ENCODE measurements at regions not wholly inside any gene's neighbourhood (a gene's known extent, or its start where the extent isn't known, plus 50 kb on each side); places are given as distances from the start of the nearest gene placed in this dataset.

DNA sequence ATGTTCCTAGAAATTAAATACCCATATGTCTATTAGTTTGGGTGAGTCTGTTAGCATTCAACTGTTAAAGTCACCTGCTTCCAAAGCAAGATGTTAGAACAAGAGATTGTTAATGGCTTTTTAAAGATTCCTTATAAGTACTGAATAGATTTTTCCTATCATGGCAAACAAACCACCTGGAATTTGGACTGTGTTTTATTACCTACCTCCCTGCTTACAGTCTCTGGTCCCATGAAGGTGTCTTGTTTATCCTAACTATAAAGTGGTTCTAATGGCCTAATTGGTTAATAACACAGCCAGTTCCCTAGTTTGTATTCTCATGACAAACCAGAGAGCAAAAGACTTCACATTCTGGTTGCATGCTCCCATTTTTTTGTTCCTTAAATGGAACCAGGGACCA is 149.5 kb downstream of the PPP1R2C start:
- no peak for DNase-seq

DNA sequence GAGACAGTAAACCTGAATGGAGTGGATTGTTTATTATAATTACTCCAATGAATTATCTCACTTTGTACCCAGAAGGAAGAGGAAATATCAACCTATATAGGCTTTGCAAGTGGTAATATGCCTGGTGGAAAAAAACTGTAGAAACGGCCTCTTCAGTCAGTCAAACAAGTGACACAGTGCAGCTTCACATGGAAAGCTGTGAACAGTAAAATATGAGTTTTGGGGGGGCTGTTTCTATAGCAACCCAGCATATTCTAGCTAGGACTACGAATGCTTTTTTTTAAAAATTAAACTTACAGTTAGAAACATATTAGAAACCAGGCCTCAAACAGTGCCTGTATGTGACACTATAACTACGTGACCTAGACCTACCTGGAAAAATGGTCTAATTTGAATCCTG is 150.1 kb downstream of the PPP1R2C start:
- DNase-seq (no peak), ATAC-seq (ENCODE audit: poor library complexity) (no peak)
- intact Hi-C loops (cut with DNase I) = no loop called here

More for the DNA sequence above, 149.5 kb downstream of the PPP1R2C start:
- ATAC-seq (ENCODE audit: poor library complexity) = no peak
- intact Hi-C loops (cut with DNase I) = no loop called here

DNA sequence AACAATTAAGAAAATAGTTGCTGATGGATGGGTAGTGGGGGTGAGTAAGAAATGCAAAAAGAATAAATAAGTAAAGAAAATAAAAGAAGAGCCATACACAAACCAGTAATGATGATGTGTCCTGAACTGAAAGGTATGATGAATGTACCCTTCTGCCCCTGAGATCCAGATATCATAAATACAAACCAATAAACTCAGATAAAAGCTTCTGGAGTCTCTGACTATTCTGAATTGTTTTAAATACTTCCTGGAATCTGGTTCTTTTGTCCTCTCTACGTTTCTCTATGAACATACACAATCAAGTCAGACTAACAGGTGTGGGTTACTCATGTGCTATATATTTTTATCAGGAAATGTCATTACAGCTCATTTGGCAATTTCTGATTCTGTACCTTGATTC is 153.4 kb downstream of the PPP1R2C start:
- intact Hi-C loops (cut with DNase I) = no loop called here
- no peak for ATAC-seq (ENCODE audit: poor library complexity)

DNA sequence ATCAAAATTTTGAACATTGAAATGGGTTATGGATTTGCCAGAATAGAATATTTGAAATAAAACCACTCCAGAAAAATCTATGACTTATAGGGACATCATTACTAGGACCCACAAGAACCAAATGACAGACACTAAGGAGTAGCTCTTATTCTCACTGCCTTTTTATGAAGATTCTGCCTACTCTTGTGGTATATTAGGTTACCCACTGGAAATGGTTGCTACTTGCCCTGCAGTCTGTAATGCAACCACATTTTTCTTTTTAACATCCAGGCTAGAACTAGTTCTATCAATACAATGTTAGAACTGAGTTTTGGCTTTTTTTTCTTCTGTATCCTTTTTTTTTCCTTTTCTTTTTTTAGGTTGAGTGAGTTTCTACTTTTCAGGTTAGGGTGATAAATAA is 158.9 kb downstream of the PPP1R2C start:
- ATAC-seq (ENCODE audit: poor library complexity) (no peak), DNase-seq (no peak)
- intact Hi-C loops (cut with DNase I) = no loop called here

More for the DNA sequence above, 153.4 kb downstream of the PPP1R2C start:
- no peak for DNase-seq

DNA sequence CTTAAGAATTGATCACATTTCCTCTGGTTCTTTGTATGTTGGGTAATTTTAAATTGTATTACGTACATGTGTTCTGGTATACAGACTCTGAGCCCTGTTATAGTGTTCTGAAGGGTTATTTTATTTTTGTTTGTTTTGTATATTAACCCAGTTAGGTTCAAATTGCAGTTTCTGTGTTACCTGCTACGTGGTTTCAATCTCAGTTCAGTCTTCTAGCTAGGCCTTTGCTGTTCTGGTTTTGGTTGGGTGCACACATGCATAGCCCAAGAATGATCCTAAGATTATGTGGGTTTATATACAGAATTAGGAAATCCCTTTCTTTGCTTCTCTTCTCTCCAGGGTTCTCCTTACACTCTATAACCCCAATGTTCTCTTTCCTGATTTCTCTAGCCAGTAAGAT is 161.0 kb downstream of the PPP1R2C start:
- intact Hi-C loops (cut with DNase I) = no loop called here
- no peak for DNase-seq
- no peak for ATAC-seq (ENCODE audit: poor library complexity)

DNA sequence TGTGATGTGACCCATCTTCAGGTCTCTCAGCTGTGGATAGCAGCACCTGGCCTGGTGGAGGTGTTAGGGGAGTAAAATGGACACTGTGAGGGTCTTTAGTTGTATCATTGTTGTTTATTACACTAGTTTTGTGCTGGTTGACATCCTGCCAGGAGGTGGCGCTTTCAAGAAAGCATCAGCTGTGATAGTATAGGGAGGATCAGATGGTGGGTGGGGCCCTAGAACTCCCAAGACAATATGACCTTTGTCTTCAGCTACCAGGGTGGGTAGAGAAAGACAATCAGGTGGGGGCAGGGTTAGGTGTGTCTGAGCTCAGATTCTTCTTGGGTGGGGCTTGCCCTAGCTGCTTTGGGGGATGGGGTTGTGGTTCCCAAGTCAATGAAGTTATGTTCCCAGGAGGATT is 162.8 kb downstream of the PPP1R2C start:
- DNase-seq (no peak), ATAC-seq (ENCODE audit: poor library complexity) (no peak)
- intact Hi-C loops (cut with DNase I) = no loop called here

DNA sequence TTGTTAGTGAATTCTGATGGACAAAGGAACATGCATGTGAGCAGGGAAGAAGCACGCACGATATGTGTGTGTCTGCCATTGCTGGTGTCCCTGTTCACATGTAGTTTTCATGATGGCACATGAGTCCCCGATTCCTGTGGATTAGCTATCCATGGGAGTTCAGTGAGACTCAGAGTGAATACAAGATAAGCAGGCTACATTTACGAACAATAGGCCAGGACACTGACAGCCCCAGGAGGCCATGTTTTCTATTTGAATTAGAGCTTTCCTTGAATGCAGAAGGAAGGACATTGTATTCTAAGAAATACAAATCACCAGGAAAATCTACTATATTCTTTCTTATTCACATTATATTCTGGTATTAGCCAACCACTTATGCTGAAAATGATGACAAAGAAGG is 171.4 kb downstream of the PPP1R2C start:
- intact Hi-C loops (cut with DNase I) = no loop called here
- no peak for DNase-seq
- ATAC-seq (ENCODE audit: poor library complexity) = no peak

DNA sequence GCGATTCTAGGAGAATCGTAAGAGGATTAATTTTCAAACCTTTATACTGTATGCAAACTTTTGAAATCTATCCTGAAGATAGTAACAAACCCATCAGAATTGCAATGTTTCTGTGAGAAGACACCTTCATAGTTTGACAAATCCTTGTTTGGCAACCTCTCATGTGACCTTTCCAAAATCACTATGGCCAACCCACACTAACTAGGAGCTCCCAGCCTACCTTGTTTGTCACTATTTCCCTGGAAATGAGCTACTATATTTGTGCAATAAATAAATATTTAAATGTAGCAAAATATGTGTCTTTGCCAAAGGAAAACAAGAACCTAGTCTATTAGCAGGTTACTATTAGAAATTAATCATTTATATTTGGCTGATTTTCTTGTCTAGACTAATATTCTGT is 173.7 kb downstream of the PPP1R2C start:
- intact Hi-C loops (cut with DNase I) = no loop called here
- no peak for ATAC-seq (ENCODE audit: poor library complexity)
- DNase-seq = no peak

DNA sequence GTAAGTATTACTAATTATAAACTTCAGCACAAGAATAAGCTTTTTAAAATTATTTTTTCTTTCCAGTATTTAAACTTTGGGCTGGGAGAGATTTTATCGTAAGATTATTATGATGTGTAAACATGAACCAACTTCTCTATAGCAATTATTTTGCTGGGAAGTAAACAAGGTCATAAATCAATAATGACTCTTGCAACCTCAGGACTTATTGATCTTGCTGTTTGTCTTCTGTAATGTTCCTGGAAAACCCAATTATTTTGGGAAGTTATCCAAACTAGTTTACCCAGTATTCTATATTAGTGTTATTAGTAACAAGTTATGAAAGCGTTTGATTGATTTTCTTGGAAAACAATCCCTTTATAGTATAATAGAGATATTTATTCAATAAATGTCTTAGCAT is 174.9 kb downstream of the PPP1R2C start:
- DNase-seq = no peak
- intact Hi-C loops (cut with DNase I) = no loop called here
- ATAC-seq (ENCODE audit: poor library complexity) = no peak

DNA sequence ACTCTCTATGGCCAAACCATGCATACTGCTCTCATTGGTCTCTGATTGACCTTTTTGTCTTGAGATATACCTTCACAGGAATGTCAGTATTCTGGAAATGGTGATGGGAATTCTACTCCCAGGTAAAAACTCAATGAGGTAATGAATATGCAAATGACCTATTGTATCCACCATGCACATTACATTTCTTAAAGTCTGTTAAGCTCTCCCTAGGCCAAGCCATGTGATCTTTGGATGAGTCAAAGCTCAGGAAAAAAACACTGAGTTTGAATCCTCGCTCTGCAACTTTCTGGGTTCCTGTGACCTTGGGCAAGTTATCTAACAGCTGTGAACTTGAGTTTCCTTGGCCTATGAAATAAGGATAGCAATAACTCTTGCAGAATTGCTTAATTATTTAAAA is 175.4 kb downstream of the PPP1R2C start:
- intact Hi-C loops (cut with DNase I) = no loop called here
- no peak for DNase-seq
- ATAC-seq (ENCODE audit: poor library complexity) = no peak

DNA sequence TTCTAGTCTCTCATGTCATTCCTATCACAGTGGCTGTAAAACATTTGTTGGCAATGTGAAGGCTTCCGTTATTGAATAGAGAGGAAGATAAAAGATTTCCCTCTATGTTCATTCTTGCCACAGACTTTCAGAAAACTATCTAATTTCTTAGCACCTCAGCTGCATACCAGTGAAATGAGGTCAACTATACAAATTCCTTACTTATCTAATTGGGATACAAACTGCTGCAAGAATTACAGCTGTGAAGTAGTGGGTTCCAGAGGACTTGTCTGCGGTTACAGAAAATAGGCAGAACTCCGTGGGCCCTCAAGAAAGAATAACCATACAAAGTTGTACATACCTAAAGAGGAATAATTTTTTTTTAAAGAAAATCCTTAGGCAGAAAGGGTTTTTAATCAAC is 175.8 kb downstream of the PPP1R2C start:
- ATAC-seq (ENCODE audit: poor library complexity) (no peak), DNase-seq (no peak)
- intact Hi-C loops (cut with DNase I) = no loop called here

DNA sequence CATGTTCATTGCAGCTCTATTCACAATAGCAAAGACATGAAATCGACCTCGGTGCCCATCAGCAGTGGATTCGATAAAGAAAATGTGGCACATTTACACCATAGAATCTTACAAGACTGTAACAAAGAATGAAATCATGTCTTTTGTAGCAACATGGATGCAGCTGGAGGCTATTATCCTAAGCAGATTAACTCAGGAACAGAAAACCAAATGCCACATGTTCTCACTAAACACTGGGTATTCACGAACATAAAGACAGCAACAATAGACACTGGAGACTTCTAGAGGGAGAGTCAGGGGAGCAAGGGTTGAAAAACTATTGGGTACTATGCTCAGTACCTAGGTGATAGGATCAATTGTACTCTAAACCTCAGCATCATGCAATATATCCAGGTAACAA is 180.5 kb downstream of the PPP1R2C start:
- intact Hi-C loops (cut with DNase I) = no loop called here
- no peak for ATAC-seq (ENCODE audit: poor library complexity)
- DNase-seq = no peak

DNA sequence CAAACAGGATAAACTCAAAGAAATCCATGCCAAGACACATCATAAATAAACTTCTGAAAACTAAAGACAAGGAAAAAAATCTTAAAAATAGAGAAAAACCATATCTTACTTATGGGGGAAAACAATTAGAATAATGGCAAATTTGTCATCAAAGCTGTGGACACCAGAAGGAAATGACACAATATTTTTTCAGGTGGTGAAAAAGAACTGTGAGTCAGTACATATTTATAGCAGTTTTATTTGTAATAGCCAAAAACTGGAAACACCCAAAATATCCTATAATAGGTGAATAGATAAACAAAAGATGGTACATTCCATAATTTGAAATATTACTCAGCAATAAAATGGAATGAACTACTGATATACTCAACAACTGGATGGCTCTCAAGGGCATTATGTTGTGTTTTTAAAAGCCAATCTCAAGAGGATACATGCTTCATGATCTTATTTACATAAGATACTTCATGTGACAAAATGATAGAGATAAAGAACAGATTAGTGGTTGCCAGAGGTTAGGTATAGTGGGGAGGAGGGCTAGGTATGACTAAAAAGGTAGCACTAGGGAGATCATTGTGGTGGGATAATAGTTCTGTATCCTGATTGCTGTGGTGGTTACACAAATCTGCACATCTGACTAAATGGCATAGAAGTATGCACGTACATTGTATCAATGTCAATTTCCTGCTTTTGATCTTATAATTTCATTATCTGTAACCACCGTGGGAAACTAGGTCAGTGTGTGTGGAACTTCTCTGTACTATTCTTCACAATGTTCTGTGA is 191.9 kb downstream of the PPP1R2C start:
- no peak for ATAC-seq (ENCODE audit: poor library complexity)
- intact Hi-C loops (cut with DNase I) = no loop called here

DNA sequence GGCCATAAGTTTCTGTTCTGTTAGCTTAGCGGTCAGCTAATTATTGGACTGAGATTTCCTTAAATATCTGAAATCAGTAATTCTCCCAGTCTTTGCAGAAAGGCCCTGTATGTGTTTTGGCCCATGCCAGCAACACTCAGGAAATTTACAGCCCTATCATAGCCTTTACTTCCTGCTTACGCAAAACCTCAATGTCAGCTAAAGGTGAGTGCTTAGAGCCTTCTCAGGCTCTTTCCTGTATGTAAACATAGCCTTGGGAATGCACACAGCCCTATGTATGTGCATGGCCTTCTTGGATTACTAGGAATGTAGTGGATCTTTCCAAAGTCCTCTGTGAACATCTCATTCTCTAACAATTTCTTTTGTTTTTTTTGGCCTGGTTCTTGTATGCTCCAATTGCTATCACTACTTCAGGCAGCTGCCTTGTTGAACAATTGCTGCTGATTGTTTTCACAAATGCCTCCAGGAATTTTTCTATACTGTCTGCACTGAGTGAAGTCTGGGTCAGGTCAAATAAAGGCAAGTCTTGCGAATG is 200.0 kb downstream of the PPP1R2C start:
- ATAC-seq (ENCODE audit: poor library complexity) (no peak), DNase-seq (no peak)
- intact Hi-C loops (cut with DNase I) = no loop called here

More for the DNA sequence above, 191.9 kb downstream of the PPP1R2C start:
- DNase-seq = no peak

DNA sequence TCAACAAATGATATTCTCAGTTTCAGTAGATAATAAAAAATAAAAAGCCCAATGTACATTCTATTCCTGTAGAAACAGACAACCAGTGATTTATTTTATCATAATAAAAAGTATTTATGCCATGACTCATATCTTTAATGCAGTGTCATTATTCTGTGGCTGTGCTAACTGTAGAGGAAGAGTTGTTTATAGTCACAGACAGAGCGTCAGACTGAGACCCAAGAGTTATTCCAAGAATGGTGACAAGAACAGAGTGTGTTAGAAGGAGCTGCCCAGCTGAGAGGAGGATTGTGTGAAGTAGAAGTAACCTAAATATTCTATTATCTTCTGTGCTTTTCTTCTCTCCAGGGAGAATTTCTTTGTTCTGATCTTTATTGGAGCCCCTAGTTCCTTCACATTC is 210.7 kb downstream of the PPP1R2C start:
- intact Hi-C loops (cut with DNase I) = no loop called here
- DNase-seq = no peak
- ATAC-seq (ENCODE audit: poor library complexity) = no peak

DNA sequence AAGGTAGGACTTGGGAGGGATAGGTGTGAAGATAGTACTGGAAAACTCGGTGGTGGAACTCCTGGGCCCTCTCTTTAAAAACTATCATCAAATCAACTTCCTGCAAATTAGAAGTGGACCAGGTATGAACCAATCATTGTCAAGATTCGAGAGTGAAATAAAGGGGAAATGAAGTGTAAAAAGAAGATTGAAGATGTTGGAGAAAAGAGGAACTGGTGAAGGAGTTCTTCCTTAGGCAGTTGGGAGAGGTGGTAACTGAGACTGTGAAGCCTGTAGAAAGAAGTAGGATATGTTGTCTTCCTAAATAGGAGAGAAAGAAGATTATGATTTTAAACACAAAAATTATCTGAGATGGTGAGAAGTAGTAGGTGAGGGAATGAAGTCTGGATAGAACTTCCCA is 212.2 kb downstream of the PPP1R2C start:
- DNase-seq = no peak
- no peak for ATAC-seq (ENCODE audit: poor library complexity)
- intact Hi-C loops (cut with DNase I) = no loop called here

DNA sequence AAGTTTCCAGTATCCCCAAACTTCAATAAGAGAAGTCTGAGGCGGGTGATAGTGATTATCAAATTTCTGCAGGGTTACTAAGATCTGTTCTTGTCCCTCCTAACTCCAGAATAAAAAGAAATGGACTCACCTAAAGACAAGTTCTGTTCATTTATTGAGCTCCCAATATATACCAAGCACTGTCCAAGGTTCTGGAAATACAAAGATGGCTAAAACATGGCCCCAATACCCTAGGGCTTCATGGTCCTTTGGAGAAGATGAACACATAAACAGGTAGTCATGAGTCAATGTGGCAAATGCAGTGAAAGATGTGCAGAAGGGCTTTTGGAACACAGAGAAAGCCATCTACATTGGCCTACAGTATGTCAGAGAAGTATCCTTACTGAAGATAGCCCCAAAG is 231.2 kb downstream of the PPP1R2C start:
- ATAC-seq (ENCODE audit: poor library complexity) (no peak), DNase-seq (no peak)
- intact Hi-C loops (cut with DNase I) = no loop called here

DNA sequence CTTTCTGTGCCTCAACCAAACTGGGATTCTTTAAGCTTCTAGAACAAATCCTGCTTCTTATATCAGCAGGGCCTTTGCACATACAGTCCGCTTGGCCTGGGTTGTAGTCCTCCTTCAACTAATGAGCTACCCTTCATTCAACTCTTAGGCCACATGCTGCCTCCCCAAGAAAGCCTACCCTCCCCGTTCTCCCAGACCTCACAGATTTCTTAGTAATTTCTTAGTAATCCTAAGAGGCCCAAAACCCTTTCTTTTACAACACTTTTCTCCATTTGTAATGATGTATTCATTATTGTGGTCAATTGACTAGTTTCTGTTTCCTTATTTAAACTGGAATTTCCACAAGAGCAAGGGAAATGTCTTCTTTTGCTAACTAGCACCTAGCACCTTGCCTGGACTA is 233.1 kb downstream of the PPP1R2C start:
- intact Hi-C loops (cut with DNase I) = no loop called here
- DNase-seq = no peak
- ATAC-seq (ENCODE audit: poor library complexity) = no peak

DNA sequence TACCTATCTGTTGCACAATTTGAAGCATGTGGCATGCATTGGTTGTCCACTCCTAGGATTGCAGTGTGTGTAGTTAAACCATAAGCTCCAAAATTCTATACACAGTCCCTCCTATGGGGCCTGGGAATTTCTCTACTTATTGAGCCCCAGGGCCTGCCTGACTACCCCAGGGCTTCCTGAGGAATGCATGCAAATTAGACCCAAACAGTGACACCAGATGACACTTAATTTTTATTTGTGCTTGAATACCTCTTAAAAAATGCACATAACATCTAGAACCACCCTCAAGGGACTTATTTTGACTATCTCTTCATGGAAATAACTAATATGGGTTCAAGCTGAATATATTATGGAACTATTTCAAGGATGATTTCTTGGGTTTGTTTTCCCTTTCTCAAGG is 236.4 kb downstream of the PPP1R2C start:
- DNase-seq = no peak
- ATAC-seq (ENCODE audit: poor library complexity) = no peak
- intact Hi-C loops (cut with DNase I) = no loop called here

DNA sequence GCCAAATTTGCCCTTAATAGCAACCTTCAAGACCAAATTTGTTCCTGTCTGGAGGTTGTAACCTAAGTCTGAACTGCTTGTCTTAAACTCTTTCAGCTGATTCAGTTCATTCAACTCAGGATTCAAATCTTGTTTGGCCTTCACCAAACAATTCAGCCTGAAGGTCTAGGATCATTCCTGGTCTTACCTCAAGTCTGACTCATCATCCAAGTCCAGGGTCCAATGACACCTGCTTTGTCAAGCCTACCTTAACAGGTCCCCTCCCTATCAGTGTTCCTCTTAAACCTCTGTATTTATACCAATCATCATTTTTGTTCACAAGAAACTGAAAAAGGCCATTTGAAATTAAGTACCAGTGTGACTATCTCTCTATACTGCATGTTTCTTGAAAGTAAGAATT is 237.8 kb downstream of the PPP1R2C start:
- DNase-seq (no peak), ATAC-seq (ENCODE audit: poor library complexity) (no peak)
- intact Hi-C loops (cut with DNase I) = no loop called here

DNA sequence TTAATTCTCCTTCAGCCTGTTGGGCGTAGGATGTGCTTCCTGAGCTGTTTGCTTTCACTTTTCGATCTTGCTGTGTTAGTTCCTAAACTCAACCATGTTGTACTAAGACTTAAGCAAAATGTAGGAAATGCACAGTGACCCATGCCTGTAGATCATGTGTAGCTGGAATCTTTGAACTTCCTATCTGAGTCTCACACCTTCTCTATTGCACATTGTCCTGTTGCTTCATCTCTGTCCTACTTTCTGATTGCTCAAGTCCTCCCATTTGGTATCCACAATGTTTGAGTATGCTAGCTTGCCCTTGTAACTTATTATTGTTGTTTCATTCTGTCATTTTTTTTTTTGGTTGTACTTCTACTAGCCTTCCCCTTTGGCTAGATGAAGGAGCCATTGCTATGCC is 239.6 kb downstream of the PPP1R2C start:
- ATAC-seq (ENCODE audit: poor library complexity) = no peak
- no peak for DNase-seq
- intact Hi-C loops (cut with DNase I) = no loop called here
